ENCODE measurements at regions not wholly inside any gene's neighbourhood (a gene's known extent, or its start where the extent isn't known, plus 50 kb on each side); places are given as distances from the start of the nearest gene placed in this dataset.

- Histone ChIP-seq H3K27ac (ENCODE audit: extremely low read depth, low read depth, low read length) (no peak overlapping the region), H3K36me3 (ENCODE audit: control insufficient read depth in 2 of 2, insufficient read depth in 1 of 2, low read length in 2 of 2) (no peaks in the 10 kb centered on the region), H3K4me3 (ENCODE audit: low read depth, low read length) (no peak overlapping the region), H3K4me1 (ENCODE audit: control insufficient read depth, insufficient read depth, low read length) (peaks cover 2% of the 10 kb centered on the region; the same call in 1 of the 2 replicates), H3K9me3 (ENCODE audit: control insufficient read depth, insufficient read depth, low read depth, low read length) (no peaks in the 10 kb centered on the region; the same call in 1 of the 2 replicates)
- CTCF ChIA-PET = no interaction called here
- TF ChIP-seq OVOL3 (tag by site-specific recombination; IDR thresholded peaks at IDR 0.05) = no peak
- no peak for TF ChIP-seq ZNF211 (tag by site-specific recombination; IDR thresholded peaks at IDR 0.05; ENCODE audit: low read depth)
- TF ChIP-seq ZNF19 (tag by site-specific recombination; IDR thresholded peaks at IDR 0.05; ENCODE audit: low read depth) = no peak
- no peak for TF ChIP-seq REPIN1 (tag by site-specific recombination; IDR thresholded peaks at IDR 0.05; ENCODE audit: low read depth)
- no peak for TF ChIP-seq ZFP41 (tag by site-specific recombination; IDR thresholded peaks at IDR 0.05; ENCODE audit: borderline replicate concordance)
- no peak for TF ChIP-seq ZNF16 (tag by site-specific recombination; IDR thresholded peaks at IDR 0.05; ENCODE audit: low read depth)
- POLR2A ChIA-PET = no interaction called here
Measured at GRCh38 chr6:19898141-19898740, 61.1 kb downstream of the ID4 start.

GRCh38 chr6:19902201-19902600, 65.0 kb downstream of the ID4 start:
- Histone ChIP-seq H3K36me3 (ENCODE audit: control insufficient read depth in 2 of 2, insufficient read depth in 1 of 2, low read length in 2 of 2) (no peaks in the 10 kb centered on the region), H3K9me3 (ENCODE audit: control insufficient read depth, insufficient read depth, low read depth, low read length) (no peaks in the 10 kb centered on the region), H3K27ac (ENCODE audit: extremely low read depth, low read depth, low read length) (no peak overlapping the region), H3K4me3 (ENCODE audit: low read depth, low read length) (no peak overlapping the region), H3K4me1 (ENCODE audit: control insufficient read depth, insufficient read depth, low read length) (peaks cover 2% of the 10 kb centered on the region; the same call in 1 of the 2 replicates)
- POLR2A ChIA-PET = no interaction called here
- CTCF ChIA-PET = interaction anchor here (1.4 kb wide), 1 partner anchor 29 kb away, joined by 7 read pairs; no protein-coding TSS in a partner anchor
- no peak for TF ChIP-seq ZNF391 (tag by site-specific recombination; IDR thresholded peaks at IDR 0.05; ENCODE audit: borderline replicate concordance, low read depth)
- no peak for TF ChIP-seq ZNF645 (tag by site-specific recombination; IDR thresholded peaks at IDR 0.05)
- no peak for TF ChIP-seq ZNF169 (tag by site-specific recombination; IDR thresholded peaks at IDR 0.05)
- no peak for TF ChIP-seq ZNF701 (tag by site-specific recombination; IDR thresholded peaks at IDR 0.05)
- no peak for TF ChIP-seq ZNF660 (tag by site-specific recombination; IDR thresholded peaks at IDR 0.05)
- no peak for TF ChIP-seq ZSCAN16 (tag by site-specific recombination; IDR thresholded peaks at IDR 0.05)
- TF ChIP-seq ZNF548 (tag by site-specific recombination; IDR thresholded peaks at IDR 0.05) = no peak
- TF ChIP-seq ZNF19 (tag by site-specific recombination; IDR thresholded peaks at IDR 0.05; ENCODE audit: low read depth) = no peak
- TF ChIP-seq, protein P1, sequence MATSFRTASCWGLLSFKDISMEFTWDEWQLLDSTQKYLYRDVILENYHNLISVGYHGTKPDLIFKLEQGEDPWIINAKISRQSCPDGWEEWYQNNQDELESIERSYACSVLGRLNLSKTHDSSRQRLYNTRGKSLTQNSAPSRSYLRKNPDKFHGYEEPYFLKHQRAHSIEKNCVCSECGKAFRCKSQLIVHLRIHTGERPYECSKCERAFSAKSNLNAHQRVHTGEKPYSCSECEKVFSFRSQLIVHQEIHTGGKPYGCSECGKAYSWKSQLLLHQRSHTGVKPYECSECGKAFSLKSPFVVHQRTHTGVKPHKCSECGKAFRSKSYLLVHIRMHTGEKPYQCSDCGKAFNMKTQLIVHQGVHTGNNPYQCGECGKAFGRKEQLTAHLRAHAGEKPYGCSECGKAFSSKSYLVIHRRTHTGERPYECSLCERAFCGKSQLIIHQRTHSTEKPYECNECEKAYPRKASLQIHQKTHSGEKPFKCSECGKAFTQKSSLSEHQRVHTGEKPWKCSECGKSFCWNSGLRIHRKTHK (tag by site-specific recombination; IDR thresholded peaks at IDR 0.05) = no peak
- no peak for TF ChIP-seq ZNF560 (tag by site-specific recombination; IDR thresholded peaks at IDR 0.05; ENCODE audit: borderline replicate concordance)
- no peak for TF ChIP-seq ZNF324 (tag by site-specific recombination; IDR thresholded peaks at IDR 0.05)
- TF ChIP-seq, protein P2, sequence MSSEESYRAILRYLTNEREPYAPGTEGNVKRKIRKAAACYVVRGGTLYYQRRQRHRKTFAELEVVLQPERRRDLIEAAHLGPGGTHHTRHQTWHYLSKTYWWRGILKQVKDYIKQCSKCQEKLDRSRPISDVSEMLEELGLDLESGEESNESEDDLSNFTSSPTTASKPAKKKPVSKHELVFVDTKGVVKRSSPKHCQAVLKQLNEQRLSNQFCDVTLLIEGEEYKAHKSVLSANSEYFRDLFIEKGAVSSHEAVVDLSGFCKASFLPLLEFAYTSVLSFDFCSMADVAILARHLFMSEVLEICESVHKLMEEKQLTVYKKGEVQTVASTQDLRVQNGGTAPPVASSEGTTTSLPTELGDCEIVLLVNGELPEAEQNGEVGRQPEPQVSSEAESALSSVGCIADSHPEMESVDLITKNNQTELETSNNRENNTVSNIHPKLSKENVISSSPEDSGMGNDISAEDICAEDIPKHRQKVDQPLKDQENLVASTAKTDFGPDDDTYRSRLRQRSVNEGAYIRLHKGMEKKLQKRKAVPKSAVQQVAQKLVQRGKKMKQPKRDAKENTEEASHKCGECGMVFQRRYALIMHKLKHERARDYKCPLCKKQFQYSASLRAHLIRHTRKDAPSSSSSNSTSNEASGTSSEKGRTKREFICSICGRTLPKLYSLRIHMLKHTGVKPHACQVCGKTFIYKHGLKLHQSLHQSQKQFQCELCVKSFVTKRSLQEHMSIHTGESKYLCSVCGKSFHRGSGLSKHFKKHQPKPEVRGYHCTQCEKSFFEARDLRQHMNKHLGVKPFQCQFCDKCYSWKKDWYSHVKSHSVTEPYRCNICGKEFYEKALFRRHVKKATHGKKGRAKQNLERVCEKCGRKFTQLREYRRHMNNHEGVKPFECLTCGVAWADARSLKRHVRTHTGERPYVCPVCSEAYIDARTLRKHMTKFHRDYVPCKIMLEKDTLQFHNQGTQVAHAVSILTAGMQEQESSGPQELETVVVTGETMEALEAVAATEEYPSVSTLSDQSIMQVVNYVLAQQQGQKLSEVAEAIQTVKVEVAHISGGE (tag by site-specific recombination; conservative IDR thresholded peaks at IDR 0.05; ENCODE audit: low read depth) = no peak
- TF ChIP-seq, protein P3, sequence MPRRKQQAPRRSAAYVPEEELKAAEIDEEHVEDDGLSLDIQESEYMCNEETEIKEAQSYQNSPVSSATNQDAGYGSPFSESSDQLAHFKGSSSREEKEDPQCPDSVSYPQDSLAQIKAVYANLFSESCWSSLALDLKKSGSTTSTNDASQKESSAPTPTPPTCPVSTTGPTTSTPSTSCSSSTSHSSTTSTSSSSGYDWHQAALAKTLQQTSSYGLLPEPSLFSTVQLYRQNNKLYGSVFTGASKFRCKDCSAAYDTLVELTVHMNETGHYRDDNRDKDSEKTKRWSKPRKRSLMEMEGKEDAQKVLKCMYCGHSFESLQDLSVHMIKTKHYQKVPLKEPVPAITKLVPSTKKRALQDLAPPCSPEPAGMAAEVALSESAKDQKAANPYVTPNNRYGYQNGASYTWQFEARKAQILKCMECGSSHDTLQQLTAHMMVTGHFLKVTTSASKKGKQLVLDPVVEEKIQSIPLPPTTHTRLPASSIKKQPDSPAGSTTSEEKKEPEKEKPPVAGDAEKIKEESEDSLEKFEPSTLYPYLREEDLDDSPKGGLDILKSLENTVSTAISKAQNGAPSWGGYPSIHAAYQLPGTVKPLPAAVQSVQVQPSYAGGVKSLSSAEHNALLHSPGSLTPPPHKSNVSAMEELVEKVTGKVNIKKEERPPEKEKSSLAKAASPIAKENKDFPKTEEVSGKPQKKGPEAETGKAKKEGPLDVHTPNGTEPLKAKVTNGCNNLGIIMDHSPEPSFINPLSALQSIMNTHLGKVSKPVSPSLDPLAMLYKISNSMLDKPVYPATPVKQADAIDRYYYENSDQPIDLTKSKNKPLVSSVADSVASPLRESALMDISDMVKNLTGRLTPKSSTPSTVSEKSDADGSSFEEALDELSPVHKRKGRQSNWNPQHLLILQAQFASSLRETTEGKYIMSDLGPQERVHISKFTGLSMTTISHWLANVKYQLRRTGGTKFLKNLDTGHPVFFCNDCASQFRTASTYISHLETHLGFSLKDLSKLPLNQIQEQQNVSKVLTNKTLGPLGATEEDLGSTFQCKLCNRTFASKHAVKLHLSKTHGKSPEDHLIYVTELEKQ (tag by site-specific recombination; IDR thresholded peaks at IDR 0.05; ENCODE audit: borderline replicate concordance) = no peak
- TF ChIP-seq ZNF394 (tag by site-specific recombination; IDR thresholded peaks at IDR 0.05; ENCODE audit: borderline replicate concordance) = no peak
- TF ChIP-seq, protein P4, sequence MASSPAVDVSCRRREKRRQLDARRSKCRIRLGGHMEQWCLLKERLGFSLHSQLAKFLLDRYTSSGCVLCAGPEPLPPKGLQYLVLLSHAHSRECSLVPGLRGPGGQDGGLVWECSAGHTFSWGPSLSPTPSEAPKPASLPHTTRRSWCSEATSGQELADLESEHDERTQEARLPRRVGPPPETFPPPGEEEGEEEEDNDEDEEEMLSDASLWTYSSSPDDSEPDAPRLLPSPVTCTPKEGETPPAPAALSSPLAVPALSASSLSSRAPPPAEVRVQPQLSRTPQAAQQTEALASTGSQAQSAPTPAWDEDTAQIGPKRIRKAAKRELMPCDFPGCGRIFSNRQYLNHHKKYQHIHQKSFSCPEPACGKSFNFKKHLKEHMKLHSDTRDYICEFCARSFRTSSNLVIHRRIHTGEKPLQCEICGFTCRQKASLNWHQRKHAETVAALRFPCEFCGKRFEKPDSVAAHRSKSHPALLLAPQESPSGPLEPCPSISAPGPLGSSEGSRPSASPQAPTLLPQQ (tag by site-specific recombination; IDR thresholded peaks at IDR 0.05) = no peak
- no peak for TF ChIP-seq ZNF48 (tag by site-specific recombination; IDR thresholded peaks at IDR 0.05)
- no peak for TF ChIP-seq REPIN1 (tag by site-specific recombination; IDR thresholded peaks at IDR 0.05; ENCODE audit: low read depth)
- no peak for TF ChIP-seq ZNF214 (tag by site-specific recombination; IDR thresholded peaks at IDR 0.05; ENCODE audit: borderline replicate concordance)
- TF ChIP-seq ZNF707 (tag by site-specific recombination; IDR thresholded peaks at IDR 0.05) = no peak
